ENCODE measurements at regions not wholly inside any gene's neighbourhood (a gene's known extent, or its start where the extent isn't known, plus 50 kb on each side); places are given as distances from the start of the nearest gene placed in this dataset.
"Not testable (repeated sequence)": the region's sequence is repeated elsewhere in the genome, so short reads cannot be mapped to it uniquely, and the experiment has no call there.

GRCh38 chr10:65284495-65285041 is 1641.3 kb upstream of the LRRTM3 start:
- no peak for DNase-seq (ENCODE audit: low spot score)

DNA sequence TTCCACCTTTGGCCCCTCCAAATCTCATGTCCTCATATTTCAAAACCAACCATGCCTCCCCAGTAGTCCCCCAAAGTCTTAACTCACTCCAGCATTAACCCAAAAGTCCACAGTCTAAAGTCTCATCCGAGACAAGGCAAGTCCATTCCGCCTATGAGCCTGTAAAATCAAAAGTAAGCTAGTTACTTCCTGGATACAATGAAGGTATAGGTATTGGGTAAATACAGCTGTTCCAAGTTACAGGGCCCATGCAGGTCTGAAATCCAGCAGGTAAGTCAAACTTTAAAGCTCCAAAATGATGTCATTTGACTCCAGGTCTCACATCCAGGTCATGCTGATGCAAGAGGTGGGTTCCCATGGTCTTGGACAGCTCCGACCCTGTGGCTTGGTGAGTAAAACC is 1640.1 kb upstream of the LRRTM3 start:
- not testable (repeated sequence) for DNase-seq (ENCODE audit: low spot score)

DNA sequence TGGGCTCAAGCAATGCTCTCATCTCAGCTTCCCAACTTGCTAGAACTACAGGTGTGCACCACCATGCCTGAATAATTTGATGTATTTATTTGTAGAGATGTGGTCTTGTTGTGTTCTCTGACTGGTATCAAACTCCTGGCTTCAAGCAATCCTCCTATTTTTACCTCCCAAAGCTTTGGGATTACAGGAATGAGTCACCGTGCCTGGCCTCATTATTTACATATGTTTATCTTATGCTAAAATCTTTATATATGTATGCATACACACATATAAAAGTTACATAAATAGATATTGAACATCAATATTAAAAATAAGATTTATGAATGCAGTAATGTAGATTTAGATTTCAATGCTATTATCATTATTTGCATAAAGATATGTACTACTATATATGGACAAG is 1634.5 kb upstream of the LRRTM3 start:
- DNase-seq (ENCODE audit: low spot score), result no peak

GRCh38 chr10:65292551-65292950 is 1633.3 kb upstream of the LRRTM3 start:
- no peak for DNase-seq (ENCODE audit: low spot score)

DNA sequence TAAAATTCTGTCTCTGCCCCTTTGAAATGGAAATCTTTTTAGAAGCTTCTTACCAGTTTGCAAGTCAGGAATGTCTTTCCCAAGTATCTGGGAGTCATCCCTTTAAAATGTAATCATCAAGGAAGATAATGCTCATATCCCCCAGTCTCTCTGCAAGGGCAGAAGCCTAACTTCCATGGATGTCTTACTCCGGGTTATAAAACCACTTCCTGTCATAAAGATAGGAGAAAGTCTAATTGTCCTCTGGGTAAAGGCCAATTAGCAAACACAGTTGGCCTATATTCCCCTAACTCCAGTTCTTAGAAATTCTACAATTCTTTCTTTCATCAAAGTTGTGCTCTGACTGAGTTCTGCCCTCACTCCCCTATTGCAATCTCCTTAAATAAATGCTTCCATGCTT is 1631.5 kb upstream of the LRRTM3 start:
- no peak for DNase-seq (ENCODE audit: low spot score)

GRCh38 chr10:65301181-65301580 is 1624.7 kb upstream of the LRRTM3 start:
- DNase-seq (ENCODE audit: low spot score), result no peak

DNA sequence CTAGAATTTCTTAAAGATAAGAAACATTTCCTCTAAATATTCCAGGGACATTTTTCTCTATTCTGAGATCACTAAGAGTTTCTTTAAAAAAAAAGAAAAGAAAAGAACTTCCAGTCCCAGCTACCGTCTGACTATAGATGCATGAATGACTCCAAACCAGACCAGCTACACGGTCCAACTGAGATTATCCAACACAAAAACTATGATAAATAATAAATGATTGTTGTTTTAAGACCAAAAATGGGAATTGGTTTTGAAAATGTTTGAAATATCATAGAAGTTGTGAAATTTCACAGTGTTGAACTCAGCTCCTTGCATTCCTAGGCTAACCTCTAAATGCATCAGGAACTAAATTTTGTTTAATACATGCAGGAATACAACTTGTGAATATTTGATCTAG is 1619.6 kb upstream of the LRRTM3 start:
- no peak for DNase-seq (ENCODE audit: low spot score)

GRCh38 chr10:65312876-65313275 is 1613.0 kb upstream of the LRRTM3 start:
- DNase-seq (ENCODE audit: low spot score), result no peak

GRCh38 chr10:65313406-65313805 is 1612.4 kb upstream of the LRRTM3 start:
- no peak for DNase-seq (ENCODE audit: low spot score)

GRCh38 chr10:65314253-65314652 is 1611.6 kb upstream of the LRRTM3 start:
- no peak for DNase-seq (ENCODE audit: low spot score)

DNA sequence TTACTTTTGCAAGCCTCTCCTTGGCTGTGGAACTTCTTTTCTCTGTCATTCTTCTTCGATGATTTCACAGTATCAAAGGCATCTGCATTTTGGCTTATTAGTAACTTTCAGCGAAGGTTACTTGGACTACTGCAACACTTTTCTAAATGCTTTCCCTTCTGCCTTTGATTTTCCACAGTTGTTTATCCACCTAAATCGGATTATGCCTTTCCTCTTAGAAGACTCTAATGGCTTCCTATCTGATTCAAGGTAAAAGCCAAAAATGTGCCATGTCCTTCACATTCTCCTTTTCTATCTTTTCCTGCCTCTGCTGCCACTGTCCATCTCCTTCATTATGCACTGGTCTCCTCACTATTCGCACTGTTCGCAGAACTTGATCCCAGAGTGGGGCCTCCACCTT is 1606.3 kb upstream of the LRRTM3 start:
- no peak for DNase-seq (ENCODE audit: low spot score)

GRCh38 chr10:65320236-65321026 is 1605.4 kb upstream of the LRRTM3 start:
- DNase-seq (ENCODE audit: low spot score), result no peak

- no peak for DNase-seq (ENCODE audit: low spot score)
Observed at GRCh38 chr10:65323802-65324201, 1602.0 kb upstream of the LRRTM3 start.

- no peak for DNase-seq (ENCODE audit: low spot score)
Observed at GRCh38 chr10:65325913-65326312, 1599.9 kb upstream of the LRRTM3 start.

- no peak for DNase-seq (ENCODE audit: low spot score)
Observed at GRCh38 chr10:65328486-65328885, 1597.3 kb upstream of the LRRTM3 start.

GRCh38 chr10:65335311-65335710 is 1590.5 kb upstream of the LRRTM3 start:
- DNase-seq (ENCODE audit: low spot score), result no peak

DNA sequence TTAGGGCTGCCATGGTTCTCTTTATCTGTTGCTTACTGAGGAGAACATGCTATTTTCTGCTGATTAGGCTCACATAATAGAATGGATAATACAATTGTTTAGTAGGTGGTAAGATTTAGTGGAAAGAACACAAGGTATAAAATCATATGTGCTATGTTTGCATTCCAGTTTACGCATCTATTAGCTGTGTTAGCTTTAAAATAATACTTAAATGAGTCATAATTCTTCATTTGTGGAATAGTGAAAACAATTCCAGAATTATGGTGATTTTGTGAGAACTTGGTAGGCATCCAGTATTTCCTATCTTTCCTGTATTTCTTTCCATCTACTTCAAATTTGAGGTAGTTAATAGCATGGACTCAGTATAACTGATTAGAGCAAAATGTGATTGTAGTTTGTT is 1585.5 kb upstream of the LRRTM3 start:
- DNase-seq (ENCODE audit: low spot score), result no peak

- no peak for DNase-seq (ENCODE audit: low spot score)
Observed at GRCh38 chr10:65341323-65341925, 1584.4 kb upstream of the LRRTM3 start.

- DNase-seq (ENCODE audit: low spot score), result no peak
Observed at GRCh38 chr10:65342245-65342644, 1583.6 kb upstream of the LRRTM3 start.

DNA sequence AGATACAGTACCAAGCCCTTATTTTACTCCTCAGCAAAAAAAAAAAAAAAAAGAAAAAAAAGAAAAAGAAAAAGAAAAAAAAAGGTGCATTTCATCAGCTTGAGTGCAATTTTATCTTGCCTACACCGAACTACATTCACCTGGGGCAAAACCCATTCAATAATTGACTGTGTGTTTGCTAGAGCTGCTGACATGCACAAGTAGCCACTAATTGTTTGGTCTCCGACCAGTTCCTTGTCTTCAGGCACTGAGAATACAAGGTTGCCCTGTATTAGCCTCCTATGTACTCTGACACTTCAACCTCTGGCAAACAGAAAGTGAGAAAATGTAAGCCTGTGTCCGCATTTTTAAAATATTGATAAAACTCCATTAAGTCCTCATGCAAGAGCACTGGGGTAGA is 1579.4 kb upstream of the LRRTM3 start:
- no peak for DNase-seq (ENCODE audit: low spot score)

DNA sequence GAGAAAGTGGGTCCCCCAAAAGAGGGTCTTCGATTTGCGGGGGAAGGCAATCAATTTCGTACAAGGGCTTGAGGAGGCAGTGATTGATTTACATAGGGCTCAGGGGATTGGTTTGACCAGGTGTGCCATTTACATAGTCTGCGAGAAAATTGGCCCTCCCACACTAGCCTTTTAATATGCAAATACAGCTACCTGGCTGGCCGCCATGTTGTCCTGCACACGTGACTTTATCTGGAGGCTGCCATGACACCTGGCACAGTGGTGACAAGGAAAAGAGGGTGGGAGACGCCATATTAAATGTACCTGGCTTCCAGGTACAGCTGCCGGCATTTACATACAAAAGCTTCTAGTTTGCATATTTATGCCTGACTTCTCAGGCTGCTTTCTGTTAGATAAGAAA is 1577.2 kb upstream of the LRRTM3 start:
- no peak for DNase-seq (ENCODE audit: low spot score)

DNA sequence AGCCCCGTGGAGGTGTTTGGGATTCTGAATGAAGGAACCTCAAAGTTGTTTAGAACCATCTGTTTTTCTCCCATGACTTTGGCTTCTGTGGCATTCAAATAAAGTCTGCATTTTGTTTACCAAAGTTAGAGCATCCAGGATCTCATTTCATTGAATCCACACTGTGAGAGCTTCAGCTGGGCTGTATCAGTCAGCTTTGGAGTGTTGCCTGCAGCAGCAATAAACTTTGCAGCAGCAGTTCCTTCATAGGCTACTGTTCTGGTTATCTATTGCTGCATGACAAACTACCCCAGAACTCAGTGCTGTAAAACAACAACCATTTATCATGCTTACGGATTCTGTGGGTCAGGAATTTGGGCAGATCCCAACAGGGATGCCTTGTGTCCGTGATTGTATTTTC is 1575.2 kb upstream of the LRRTM3 start:
- DNase-seq (ENCODE audit: low spot score), result no peak

- DNase-seq (ENCODE audit: low spot score), result no peak
Observed at GRCh38 chr10:65355141-65355680, 1570.6 kb upstream of the LRRTM3 start.

Data from CD4-positive, alpha-beta T cell treated with Interleukin-2 at 100 ng/mL for 4 hours (primary cell).